K562 (cell line): ENCODE measurements at regions not wholly inside any gene's neighbourhood (a gene's known extent, or its start where the extent isn't known, plus 50 kb on each side); places are given as distances from the start of the nearest gene placed in this dataset.

Experiments used
- ATAC-seq: fragments of 200-7000 bp; cut with Tn5 transposase; 3 replicates; pipeline ENCODE4 v1.9.1; 2020; ENCODE audit warnings: moderate library complexity
- BruUV-seq: library from RNA; stranded (reverse); fragments of 400-500 nt; replicated peaks from 2 replicates; lab custom pipeline; 2021; lab: Mats Ljungman, UMichigan
- CTCF ChIA-PET: fragments of 300-600 bp; formaldehyde crosslinking; extraction: SDS; loops from one replicate; lab custom pipeline; 2021; ENCODE audit warnings: low intra/inter-chr PET ratio; lab: Yijun Ruan, JAX
- POLR2A ChIA-PET: fragments of 300-600, 350-650 bp; sonication (Branson Sonifier 250); formaldehyde crosslinking; extraction: SDS; loops from one replicate; lab custom pipeline; 2021; ENCODE audit warnings: antibody characterized with exemption, inconsistent platforms; lab: Yijun Ruan, JAX
- DNase-seq, 4 experiments: peaks; one replicate each; pipeline versions ENCODE4 v3.0.0 to v3.0.0-alpha.2; 2011 to 2018; ENCODE audit warnings: low spot score in 3 of 4, mixed read lengths in 3 of 4; ENCODE audit errors: extremely low read depth in 1 of 4
- FAIRE-seq: peaks from 2 replicates; lab custom pipeline; 2011; peaks lifted over from hg19 to GRCh38; lab: Jason Lieb, UNC
- H2AFZ ChIP-seq: 2 replicates; pipeline ENCODE4 v1.6.0; 2011; ENCODE audit warnings: low read depth, low read length, control low read depth, inconsistent platforms
- H3K27ac ChIP-seq: fragments of 200-600 bp; 3 replicates; pipeline ENCODE4 v1.8.0; 2011; ENCODE audit warnings: low read depth, mild to moderate bottlenecking, control low read depth, inconsistent platforms, low read length, moderate library complexity, mixed read lengths; ENCODE audit errors: extremely low read depth
- H3K27me3 ChIP-seq, 2 experiments: fragments of 300-600 bp in 1 of 2; 2 replicates in 1 of 2; 3 replicates in 1 of 2; pipeline versions ENCODE4 v1.6.0 to v1.8.0; 2011; ENCODE audit warnings: inconsistent platforms in 2 of 2, low read length in 2 of 2, mild to moderate bottlenecking in 1 of 2, mixed read lengths in 1 of 2, moderate library complexity in 1 of 2; ENCODE audit not compliant: control insufficient read depth in 2 of 2, insufficient read depth in 2 of 2
- H3K36me3 ChIP-seq: fragments of 300-600 bp; 3 replicates; pipeline ENCODE4 v1.8.0; 2011; ENCODE audit warnings: mild to moderate bottlenecking, low read length, inconsistent platforms; ENCODE audit not compliant: control insufficient read depth, insufficient read depth
- H3K4me1 ChIP-seq, 2 experiments: fragments of 200-600 bp in 1 of 2; replicated peaks in 1 of 2; 2 replicates in 1 of 2; 3 replicates in 1 of 2; pipeline versions ENCODE4 v1.5.1 to v1.8.0; 2011; ENCODE audit warnings: inconsistent platforms in 2 of 2, low read length in 2 of 2, mild to moderate bottlenecking in 1 of 2, mixed read lengths in 1 of 2, moderate library complexity in 1 of 2; ENCODE audit not compliant: control insufficient read depth in 2 of 2, insufficient read depth in 2 of 2
- H3K4me2 ChIP-seq: 2 replicates; pipeline ENCODE4 v1.6.1; 2011; ENCODE audit warnings: low read length, control low read depth, inconsistent platforms, mixed read lengths; ENCODE audit not compliant: insufficient read depth
- H3K4me3 ChIP-seq: fragments of 200-600 bp; sonication (generic), shearing (Covaris generic); 2 replicates; pipeline ENCODE4 v1.5.1; 2016; ENCODE audit warnings: control low read depth, inconsistent platforms
- H3K79me2 ChIP-seq: fragments of 200-600 bp; 3 replicates; pipeline ENCODE4 v1.8.0; 2011; ENCODE audit warnings: low read length, inconsistent platforms; ENCODE audit not compliant: control insufficient read depth, insufficient read depth
- H3K9ac ChIP-seq, 2 experiments: 2 replicates each; pipeline versions ENCODE4 v1.6.0 to v1.6.1; 2011; ENCODE audit warnings: low read depth in 2 of 2, low read length in 2 of 2, control low read depth in 1 of 2, inconsistent platforms in 1 of 2, mild to moderate bottlenecking in 1 of 2, mixed read lengths in 1 of 2; ENCODE audit not compliant: insufficient read depth in 1 of 2
- H3K9me1 ChIP-seq: one replicate; pipeline ENCODE4 v1.6.0; 2011; ENCODE audit warnings: inconsistent platforms, mild to moderate bottlenecking, low read length, moderate library complexity; ENCODE audit not compliant: control insufficient read depth, insufficient read depth
- H3K9me3 ChIP-seq: replicated peaks from 2 replicates; pipeline ENCODE4 v1.5.1; 2011; ENCODE audit warnings: low read depth, low read length, inconsistent platforms; ENCODE audit not compliant: control insufficient read depth, insufficient read depth
- H4K20me1 ChIP-seq: replicated peaks from 2 replicates; pipeline ENCODE4 v1.6.1; 2011; ENCODE audit warnings: low read length, inconsistent platforms, mixed read lengths; ENCODE audit not compliant: control insufficient read depth, insufficient read depth
- HNRNPLL ChIP-seq: fragments of 200-400 bp; formaldehyde crosslinking; IDR thresholded peaks from 2 replicates; pipeline ENCODE4 v1.6.1; 2017; ENCODE audit warnings: low read length, low read depth, mild to moderate bottlenecking; ENCODE audit not compliant: poor library complexity, severe bottlenecking
- POLR3G ChIP-seq: IDR thresholded peaks from 2 replicates; pipeline ENCODE4 v1.6.1; 2011; ENCODE audit not compliant: insufficient read length, insufficient replicate concordance; ENCODE audit errors: extremely low read depth
- SPI1 ChIP-seq: IDR thresholded peaks from 2 replicates; pipeline ENCODE4 v1.6.1; 2011; ENCODE audit warnings: low read depth, low read length, control low read depth, borderline replicate concordance
- TAF7 ChIP-seq: fragments of 450-650 bp; IDR thresholded peaks from 2 replicates; pipeline ENCODE4 v1.6.1; 2016; ENCODE audit warnings: missing genetic modification characterization, missing compliant biosample characterization
- WGBS: fragments of 100-300 bp; shearing (Covaris generic); methylation state at CpG from one replicate; pipeline ENCODE4 v1.1.6; 2016; ENCODE audit warnings: low coverage, mixed read lengths; ENCODE audit not compliant: insufficient coverage; ENCODE audit errors: missing lambda C conversion rate; 5-methylcytosine and 5-hydroxymethylcytosine counted together
- in situ Hi-C: fragments of 300-500 bp; cut with MboI; formaldehyde crosslinking; loops from 4 replicates; pipeline ENCODE4 v1.15.0; 2018; ENCODE audit warnings: inconsistent platforms, mixed read lengths
- intact Hi-C: fragments of 100-400 bp; cut with micrococcal nuclease; formaldehyde crosslinking; loops from 2 replicates; pipeline ENCODE4 v1.14.2; 2022
- TF ChIP-seq, protein P1 (sequence below): sonication (generic); formaldehyde crosslinking; IDR thresholded peaks from 2 replicates; pipeline ENCODE4 v1.8.1; 2023; ENCODE audit warnings: missing genetic modification reagents, mild to moderate bottlenecking, borderline replicate concordance

DNA sequence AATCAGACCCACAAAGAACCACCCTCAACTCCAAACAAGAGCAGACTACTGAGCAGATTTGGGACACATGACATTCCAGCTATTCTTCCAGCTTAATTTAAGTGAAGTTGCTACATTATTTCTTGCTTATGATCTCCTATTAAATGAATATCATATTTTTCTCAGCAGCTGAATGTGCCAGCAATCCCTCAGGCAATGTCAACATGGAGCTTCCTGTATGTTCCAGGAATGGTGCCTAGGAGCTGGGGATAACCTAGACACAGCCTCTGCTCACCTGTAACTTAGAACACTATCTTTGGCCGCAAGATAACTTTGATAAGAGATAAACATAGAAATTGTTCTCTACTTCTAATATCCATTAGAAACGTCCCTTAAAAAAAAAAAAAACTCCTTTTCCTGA is 274.4 kb upstream of the RASGEF1B start:
- intact Hi-C loops (loop anchor here (5.0 kb wide), 1 partner anchor 81 kb away; no protein-coding TSS in a partner anchor), in situ Hi-C loops (no loop called here)
- FAIRE-seq (no peak), DNase-seq (no peak), ATAC-seq (no peak)
- H3K36me3 ChIP-seq, result no peaks in the 10 kb centered on the region
- no peak for TF ChIP-seq HNRNPLL
- H3K27ac ChIP-seq, result no peak overlapping the region
- no peaks in the 10 kb centered on the region for H3K9me1 ChIP-seq
- BruUV-seq, result no TSS peak
- H3K4me3 ChIP-seq, result no peak overlapping the region
- 25% methylated on average over 2 of the region's 2 CpGs for WGBS
- ChIA-PET POLR2A (no interaction called here), CTCF (no interaction called here)
- H4K20me1 ChIP-seq, result no peaks in the 10 kb centered on the region
- H3K4me1 ChIP-seq, result peaks cover 0 to 17% of the 10 kb centered on the region in 2 experiments; a peak in 3 of 5 replicates
- no peaks in the 10 kb centered on the region for H3K79me2 ChIP-seq
- H3K9ac ChIP-seq, result no peak overlapping the region
- H3K4me2 ChIP-seq, result no peak overlapping the region
- H2AFZ ChIP-seq, result no peak overlapping the region
- no peaks in the 10 kb centered on the region for H3K27me3 ChIP-seq
- H3K9me3 ChIP-seq, result no peaks in the 10 kb centered on the region

DNA sequence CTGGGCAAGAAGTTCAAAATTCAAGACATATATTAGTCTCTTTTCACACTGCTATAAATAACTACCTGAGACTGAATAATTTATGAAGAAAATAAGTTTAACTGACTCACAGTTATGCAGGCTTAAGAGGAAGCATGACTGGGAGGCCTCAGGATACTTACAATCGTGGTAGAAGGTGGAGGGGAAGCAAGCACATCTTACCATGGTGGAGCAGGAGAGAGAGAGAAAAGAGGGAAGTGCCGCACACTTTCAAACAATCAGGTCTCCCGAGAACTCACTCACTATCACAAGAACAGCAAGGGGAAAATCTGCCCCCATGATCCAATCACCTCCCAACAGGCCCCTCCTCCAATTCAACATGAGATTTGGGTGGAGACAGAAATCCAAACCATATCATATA is 273.3 kb upstream of the RASGEF1B start:
- Histone ChIP-seq H3K27me3 (no peaks in the 10 kb centered on the region), H3K4me1 (peaks cover 0 to 17% of the 10 kb centered on the region in 2 experiments; a peak in 3 of 5 replicates), H3K9me1 (no peaks in the 10 kb centered on the region), H3K79me2 (no peaks in the 10 kb centered on the region), H3K36me3 (no peaks in the 10 kb centered on the region), H3K9ac (no peak overlapping the region), H3K9me3 (no peaks in the 10 kb centered on the region), H3K4me3 (no peak overlapping the region), H3K27ac (no peak overlapping the region), H4K20me1 (no peaks in the 10 kb centered on the region), H2AFZ (no peak overlapping the region), H3K4me2 (no peak overlapping the region)
- ChIA-PET CTCF (no interaction called here), POLR2A (interaction anchor here (0.7 kb wide), 1 partner anchor 1225 kb away, joined by 3 read pairs; no protein-coding TSS in a partner anchor)
- BruUV-seq, result no TSS peak
- FAIRE-seq (no peak), DNase-seq (no peak), ATAC-seq (no peak)
- 21% methylated on average over 3 of the region's 3 CpGs for WGBS
- in situ Hi-C loops (no loop called here), intact Hi-C loops (loop anchor here (5.0 kb wide), 1 partner anchor 82 kb away; no protein-coding TSS in a partner anchor)
- TF ChIP-seq SPI1 (peak; percentile 70; the same call in 1 of the 2 replicates), TAF7 (tag) (no peak), POLR3G (no peak)
- TF ChIP-seq, protein P1, sequence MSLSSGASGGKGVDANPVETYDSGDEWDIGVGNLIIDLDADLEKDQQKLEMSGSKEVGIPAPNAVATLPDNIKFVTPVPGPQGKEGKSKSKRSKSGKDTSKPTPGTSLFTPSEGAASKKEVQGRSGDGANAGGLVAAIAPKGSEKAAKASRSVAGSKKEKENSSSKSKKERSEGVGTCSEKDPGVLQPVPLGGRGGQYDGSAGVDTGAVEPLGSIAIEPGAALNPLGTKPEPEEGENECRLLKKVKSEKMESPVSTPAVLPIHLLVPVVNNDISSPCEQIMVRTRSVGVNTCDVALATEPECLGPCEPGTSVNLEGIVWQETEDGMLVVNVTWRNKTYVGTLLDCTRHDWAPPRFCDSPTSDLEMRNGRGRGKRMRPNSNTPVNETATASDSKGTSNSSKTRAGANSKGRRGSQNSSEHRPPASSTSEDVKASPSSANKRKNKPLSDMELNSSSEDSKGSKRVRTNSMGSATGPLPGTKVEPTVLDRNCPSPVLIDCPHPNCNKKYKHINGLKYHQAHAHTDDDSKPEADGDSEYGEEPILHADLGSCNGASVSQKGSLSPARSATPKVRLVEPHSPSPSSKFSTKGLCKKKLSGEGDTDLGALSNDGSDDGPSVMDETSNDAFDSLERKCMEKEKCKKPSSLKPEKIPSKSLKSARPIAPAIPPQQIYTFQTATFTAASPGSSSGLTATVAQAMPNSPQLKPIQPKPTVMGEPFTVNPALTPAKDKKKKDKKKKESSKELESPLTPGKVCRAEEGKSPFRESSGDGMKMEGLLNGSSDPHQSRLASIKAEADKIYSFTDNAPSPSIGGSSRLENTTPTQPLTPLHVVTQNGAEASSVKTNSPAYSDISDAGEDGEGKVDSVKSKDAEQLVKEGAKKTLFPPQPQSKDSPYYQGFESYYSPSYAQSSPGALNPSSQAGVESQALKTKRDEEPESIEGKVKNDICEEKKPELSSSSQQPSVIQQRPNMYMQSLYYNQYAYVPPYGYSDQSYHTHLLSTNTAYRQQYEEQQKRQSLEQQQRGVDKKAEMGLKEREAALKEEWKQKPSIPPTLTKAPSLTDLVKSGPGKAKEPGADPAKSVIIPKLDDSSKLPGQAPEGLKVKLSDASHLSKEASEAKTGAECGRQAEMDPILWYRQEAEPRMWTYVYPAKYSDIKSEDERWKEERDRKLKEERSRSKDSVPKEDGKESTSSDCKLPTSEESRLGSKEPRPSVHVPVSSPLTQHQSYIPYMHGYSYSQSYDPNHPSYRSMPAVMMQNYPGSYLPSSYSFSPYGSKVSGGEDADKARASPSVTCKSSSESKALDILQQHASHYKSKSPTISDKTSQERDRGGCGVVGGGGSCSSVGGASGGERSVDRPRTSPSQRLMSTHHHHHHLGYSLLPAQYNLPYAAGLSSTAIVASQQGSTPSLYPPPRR (CRISPR knock-in tag), result no peak
